GM18508 (cell line): ENCODE measurements at regions not wholly inside any gene's neighbourhood (a gene's known extent, or its start where the extent isn't known, plus 50 kb on each side); places are given as distances from the start of the nearest gene placed in this dataset.
"Not testable (repeated sequence)": the region's sequence is repeated elsewhere in the genome, so short reads cannot be mapped to it uniquely, and the experiment has no call there.

Experiments used
- ATAC-seq: cut with Tn5 transposase; IDR thresholded peaks from one replicate; pipeline ENCODE4 v1.9.1; 2021; ENCODE audit warnings: moderate number of reproducible peaks; ENCODE audit not compliant: insufficient read depth, unreplicated experiment

DNA sequence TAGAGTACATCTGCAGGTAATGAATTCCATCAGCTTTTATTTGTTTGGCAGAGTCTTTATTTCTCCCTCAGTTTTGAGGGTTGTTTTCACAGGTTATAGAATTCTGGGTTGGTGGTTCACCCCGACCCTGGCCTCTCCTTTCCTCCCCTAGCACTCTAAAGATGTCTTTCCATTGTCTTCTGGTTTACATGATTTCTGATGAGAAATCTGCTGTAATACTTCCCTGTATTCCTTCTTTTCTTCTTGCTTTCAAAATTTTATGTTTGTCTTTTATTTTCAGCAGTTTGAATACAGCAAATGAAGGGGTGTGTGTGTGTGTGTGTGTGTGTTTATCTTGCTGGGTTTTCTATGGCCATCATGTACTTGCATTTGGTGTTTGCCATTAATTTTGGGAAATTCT is 312.0 kb upstream of the RPS23 start:
- no peak for ATAC-seq

DNA sequence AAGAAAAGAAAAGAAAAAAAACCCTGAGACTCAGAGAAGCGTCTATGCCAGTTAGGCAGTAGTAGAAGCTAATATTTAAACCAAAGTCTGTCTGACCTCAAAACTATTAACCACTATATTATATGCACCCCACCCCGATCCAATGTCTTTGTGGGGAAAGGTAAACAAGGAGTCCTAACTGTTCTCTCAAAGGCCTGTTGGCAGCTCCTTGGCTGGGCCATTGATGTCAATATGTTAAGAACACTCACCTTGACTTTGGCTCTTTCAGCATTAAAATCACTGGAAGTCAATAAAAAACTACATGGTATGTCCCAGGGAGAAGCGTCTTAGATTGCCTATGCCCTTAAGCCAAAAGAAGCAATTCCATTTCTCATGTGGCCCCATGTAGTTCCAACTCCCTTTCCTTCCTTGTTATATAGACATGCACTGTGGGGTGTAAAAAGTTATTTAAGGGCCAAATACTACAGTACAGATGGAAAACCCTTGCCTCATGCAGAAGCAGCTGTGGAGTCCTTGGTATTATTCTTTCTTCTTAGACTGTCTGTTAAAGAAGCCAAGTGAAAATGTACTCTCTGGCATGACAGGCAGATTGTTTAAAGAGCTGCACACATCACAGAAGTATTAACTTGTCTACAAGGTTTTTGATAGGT is 308.6 kb upstream of the RPS23 start:
- ATAC-seq = no peak

DNA sequence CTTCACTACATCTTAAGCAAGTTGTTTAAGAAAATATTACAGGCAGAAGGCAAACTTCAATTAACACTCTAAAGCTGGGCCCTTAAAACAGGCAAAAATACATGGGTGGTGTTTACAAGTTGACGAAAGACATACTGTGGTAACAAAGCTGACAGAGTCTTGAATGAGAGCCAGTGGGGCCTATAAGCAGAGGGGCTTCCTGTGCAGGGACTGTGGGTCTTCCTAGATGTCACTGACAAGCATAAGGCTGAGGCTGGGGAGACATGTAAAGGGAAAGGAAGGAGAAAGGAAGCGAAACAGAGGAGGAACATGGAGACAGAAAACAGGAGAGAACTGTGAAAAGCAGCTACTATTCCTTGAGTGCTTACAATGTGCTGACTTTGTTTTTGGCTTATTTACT is 308.0 kb upstream of the RPS23 start:
- ATAC-seq = no peak

DNA sequence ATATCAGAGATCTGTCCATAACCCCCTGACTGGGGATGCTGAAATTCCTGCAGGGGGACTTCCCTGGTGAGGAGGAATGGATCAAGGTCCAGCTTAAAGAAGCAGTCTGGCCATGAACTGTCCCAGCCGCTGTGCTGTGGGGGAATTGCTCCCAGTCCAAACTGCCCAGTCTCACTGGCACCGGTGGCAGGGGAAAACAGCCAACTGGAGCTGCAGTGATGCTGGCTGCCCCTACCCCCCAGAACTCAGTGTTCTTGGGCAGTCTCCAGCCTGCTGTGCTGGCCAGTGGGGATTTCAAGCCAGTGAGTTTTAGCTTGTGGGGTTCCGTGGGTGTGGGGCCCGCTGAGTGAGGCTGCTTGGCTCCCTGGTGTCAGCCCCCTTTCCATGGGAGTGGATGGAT is 306.5 kb upstream of the RPS23 start:
- no peak for ATAC-seq

DNA sequence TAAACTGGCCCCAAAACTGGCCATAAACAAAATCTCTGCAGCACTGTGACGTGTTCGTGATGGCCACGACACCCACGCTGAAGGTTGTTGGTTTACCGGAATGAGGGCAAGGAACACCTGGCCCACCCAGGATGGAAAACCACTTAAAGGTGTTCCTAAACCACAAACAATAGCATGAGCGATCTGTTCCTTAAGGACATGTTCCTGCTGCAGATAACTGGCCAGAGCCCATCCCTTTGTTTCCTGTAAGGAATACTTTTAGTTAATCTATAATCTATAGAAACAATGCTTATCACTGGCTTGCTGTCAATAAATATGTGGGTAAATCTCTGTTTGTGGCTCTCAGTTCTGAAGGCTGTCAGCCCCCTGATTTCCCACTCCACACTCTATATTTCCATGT is 305.2 kb upstream of the RPS23 start:
- not testable (repeated sequence) for ATAC-seq

DNA sequence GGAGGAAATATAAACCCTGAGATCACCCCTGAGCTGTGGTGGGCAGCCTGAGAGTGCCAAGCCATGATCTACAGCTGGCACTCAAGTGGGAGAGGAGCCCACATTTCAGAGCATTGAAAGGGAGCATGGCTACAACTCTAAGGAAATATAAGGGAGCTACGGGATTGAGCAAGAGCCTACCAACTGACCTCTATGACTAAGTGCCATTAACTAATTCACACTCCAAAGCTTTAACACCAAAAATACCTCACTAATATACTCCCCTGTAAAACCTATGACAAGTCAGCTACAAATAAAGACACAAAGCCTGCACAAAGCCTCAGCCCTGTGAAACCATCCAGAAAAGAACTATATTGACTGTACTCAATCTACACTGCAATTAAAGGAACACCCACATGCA is 286.8 kb upstream of the RPS23 start:
- no peak for ATAC-seq

DNA sequence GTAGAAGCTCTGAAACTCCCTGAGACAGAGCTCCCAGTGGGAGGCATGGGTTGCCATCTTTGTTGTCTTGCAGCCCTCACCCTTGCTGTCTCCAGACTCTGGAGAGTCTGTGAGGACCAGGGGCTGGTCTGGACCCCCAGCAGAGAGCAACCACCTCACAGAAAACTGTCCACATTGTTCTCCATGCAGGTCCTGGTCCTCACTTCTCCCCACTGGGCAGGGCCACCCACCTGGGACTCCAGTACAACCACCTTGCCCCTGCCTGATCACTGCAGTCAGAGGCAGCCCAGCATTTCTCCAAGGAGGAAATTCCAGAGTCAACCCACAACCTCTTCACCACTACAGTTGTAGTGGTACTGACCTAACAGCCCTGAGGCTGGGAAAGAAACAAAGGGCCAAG is 285.6 kb upstream of the RPS23 start:
- ATAC-seq = no peak

DNA sequence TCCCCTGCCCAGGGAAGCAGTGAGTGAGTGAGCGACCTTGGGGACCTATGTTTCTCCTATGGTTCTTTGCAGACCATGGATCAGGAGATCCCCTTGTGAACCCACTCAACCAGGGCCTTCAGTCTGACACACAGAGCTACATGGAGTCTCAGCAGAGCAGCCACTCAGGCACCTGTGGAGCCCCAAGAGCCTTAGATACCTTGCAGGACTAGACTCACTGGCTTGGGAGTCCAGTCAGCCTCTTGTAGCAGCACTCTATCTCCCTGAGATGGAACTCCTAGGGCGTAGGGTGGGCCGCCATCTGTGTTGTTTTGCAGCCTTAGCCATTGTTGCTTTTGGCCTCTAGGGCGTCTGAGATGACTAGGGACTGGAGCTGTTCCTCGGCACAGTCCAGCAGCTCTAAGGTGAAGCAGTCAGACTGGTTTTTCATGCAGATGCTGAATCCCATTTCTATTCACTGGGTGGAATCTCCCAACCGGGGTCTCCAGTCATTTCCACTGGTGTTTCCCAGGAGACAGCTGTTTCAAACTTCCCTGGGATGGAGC is 284.6 kb upstream of the RPS23 start:
- no peak for ATAC-seq

DNA sequence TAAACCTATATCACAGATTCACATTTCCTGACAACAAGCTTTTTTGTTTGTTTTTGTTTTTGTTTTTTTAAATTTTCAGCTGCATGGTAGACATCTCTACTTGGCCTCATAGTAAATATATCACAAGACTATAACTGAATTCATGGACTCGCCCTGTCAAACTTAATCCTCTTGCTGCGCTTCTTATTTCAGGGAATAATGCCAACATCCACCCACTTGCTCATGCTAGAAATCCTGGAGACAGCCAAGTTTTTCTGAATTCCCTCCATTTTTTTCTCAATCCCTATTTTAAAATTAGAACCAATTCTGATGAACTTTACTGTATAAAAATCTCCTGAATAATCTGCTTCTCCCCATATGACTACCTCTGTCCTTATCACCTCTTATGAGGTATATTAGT is 283.6 kb upstream of the RPS23 start:
- ATAC-seq = no peak

DNA sequence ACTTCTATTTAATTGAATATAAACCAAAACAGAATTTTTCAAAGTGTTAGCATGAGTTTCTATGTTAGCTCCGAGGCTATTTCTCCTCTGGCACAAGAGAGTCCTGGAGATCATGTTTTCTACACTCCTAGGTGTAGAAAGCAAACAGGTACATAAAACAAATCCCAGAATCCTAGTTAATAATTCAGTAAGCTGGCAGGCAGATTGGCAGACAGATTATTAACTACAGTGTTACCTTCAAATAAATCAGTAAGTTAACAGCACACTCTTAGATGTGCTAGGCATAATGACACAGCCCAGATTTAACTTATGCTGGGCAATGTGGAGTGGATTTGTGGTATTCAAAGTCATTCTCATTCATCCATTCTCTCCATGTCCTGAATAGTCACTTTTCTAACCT is 282.8 kb upstream of the RPS23 start:
- no peak for ATAC-seq

DNA sequence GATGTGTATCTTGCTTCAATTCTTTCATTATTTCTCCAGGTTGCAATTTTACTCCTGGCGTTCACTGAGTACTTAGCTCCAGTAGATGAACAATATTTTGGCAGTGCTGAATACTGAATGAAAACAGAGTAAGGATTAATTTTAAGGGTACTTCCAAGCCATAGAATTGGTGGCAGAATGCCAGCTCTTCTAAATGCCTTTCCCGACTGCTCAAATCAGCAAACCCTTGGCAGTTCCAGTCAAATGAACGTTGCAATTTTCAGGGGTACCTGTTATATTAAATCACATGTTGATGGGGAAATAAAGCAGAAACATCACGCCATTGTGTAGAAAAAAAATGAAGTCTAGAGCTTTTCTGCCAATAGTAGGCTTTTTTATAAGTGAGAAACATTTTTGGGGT is 282.4 kb upstream of the RPS23 start:
- ATAC-seq = no peak

DNA sequence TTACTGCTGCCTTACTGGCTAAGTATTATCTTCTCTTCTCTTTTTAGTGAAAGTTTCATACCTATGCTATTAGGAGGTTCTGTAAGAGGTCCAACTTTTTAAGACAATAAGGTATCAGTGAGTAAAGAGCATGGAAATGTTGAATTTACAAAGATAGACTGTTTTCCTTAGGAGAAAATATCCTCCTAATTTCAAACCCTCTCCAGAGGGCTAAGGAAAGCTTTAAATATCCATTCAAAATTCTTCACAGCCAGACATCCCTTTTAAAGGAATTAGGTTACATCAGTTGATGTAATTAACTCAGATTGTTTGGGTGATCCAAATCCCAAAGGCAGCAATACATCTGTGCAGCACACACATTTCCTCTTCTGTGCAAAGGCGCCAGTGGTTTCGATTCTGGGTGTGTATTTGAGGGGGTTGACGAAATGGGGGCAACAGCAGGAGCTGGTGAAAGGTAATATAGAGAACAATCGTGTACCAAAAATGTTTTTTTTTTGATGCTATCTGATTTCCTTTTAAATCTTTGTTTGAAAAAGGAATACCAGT is 273.8 kb upstream of the RPS23 start:
- no peak for ATAC-seq

DNA sequence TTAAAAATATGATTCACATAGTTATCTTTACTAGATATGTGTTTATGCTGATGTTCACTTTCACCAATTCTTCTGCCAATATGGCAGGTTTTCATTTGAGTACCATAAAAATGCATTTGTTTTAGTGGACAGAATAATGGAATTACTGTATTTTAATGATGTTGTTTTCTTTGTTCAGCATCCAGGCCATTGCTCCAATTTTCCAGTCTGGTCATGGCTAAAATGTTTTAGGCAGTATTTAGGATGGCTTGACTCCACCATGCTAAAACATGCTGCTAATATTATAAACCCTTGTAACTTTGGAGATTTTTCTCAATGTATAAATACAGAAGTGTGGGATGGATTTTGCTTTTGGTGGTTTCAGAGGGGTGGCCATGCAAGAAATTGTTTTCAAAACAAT is 273.0 kb upstream of the RPS23 start:
- no peak for ATAC-seq

DNA sequence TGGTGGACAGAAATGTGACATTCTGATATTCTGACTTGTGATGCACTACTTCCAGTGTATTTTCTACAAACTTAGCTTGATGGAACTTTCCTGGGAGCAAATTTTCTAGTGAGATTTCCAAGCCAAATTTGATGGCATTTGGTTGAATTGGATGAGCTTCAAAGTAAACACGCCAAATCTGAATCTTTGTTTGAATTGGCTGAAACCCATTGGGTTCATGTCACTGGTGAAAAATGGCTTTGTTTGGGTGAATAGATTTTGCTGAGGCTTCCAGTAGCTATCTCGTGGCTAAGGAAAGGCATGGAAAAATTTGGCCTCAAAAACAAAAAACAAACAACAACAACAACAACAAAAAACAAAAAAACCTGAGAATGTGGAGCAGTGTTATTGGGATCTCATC is 271.1 kb upstream of the RPS23 start:
- no peak for ATAC-seq

DNA sequence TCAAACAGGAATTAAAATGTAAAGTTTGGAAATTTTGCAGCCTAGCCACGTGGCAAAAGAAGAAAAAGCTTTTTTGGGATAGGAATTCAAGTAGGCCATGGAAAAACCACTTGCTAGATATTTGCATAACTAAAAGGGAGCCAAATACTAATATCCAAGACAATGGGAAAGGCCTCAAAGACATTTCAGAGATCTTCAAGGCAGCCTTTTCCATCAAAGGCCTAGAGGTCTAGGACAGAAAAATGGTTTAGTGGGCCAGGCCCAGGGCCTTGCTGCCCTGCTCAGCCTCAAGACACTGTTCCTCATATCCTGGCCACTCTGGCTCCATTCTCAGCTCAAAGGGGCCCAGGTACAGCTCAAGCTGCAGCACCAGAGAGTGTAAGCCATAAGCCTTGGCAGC is 265.9 kb upstream of the RPS23 start:
- no peak for ATAC-seq

DNA sequence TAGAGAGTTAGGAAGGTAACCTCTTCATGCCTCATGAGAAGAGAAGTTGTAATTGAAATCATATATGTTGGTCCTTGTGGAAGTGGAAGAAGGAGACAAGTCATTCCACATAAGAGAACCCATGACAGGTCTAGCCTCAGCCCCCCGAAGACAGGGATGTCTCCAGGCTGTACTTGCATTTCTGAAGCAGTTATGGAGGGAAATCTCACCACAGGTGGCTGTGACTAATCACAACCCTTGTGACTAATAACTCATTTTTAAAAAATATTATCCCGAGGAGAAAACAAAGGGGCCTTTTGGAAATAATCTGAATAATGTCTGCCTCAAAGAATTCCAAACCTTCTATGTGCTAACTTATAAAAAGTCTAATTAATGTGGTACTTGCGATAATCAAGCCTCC is 262.1 kb upstream of the RPS23 start:
- no peak for ATAC-seq

DNA sequence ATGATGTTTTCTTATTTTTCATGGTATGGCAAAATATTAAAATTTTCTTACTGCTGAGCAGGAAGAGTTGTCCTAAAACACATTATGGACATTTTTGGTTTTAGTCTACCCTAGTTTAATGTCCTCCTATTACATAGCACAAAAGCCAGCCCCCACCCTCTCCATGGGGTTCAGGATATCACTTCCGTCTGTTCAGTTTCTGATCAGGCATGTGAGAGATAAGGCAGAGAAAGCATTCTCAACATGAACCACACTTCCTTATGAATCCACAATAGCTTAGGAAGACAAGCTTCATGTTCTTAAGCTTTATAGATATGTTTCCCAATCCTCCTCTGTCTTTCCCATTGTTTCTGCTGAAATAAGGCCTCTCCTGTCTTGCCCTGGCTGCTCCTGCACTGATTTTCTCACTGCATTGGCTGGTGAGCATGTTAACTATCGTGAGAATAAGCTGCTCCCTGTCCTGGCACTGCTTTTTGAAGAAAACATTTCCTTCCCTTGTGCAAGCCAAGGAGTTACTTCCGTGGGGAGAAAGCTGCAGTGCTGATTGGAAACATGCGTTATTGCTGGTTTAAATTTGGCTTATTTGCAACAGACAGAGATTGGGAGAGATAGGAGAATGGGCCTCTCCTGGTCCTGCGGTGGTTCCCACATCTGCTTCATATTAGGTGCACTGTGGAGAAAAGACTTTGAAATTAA is 260.3 kb upstream of the RPS23 start:
- ATAC-seq = no peak

DNA sequence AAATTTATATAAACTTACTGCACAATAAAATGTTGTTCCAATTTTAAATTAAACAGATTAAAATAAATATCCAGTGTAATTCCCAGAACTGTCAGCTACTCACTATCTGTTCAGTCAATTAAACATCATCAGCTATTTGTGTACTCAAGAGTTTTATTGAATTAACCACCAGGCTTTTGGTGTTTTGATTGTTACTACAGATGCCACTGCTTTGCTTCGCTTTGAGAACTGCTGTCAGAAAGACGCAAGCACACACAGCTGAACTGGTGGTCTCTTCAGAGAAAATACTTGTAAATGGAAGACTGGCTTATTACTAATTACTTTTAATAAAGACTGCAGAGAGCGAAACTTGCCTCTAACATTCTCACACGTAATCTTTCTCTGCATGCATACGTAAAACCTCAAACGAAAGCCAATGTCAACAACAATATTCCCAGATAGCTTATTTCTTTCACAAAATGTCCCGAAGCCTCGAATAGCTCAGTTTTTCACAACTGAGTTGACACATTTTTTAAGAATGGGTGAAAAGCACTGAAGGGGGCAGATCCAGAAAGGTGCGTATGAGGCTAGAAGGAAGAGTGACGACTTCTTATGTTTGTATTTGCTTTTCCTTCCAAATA is 259.6 kb upstream of the RPS23 start:
- ATAC-seq = no peak

DNA sequence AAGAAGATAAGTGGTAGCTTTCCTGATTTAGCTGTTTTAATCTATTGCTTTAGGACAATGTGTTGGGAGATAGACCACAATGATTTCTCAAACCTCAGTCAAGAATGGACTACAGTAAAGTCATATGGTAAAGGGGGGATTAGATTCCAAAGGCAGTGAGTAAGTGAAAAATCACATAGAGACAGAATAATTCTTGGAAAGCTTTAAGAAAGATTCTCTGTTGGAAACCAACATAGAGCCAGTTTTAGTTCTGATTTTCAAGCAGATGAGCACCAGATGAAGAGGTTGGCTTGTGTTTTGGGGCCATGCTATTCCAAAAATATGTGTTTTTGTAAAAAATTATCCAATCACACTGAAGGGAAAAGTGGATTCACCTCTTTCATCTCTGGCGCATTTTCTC is 256.8 kb upstream of the RPS23 start:
- no peak for ATAC-seq

DNA sequence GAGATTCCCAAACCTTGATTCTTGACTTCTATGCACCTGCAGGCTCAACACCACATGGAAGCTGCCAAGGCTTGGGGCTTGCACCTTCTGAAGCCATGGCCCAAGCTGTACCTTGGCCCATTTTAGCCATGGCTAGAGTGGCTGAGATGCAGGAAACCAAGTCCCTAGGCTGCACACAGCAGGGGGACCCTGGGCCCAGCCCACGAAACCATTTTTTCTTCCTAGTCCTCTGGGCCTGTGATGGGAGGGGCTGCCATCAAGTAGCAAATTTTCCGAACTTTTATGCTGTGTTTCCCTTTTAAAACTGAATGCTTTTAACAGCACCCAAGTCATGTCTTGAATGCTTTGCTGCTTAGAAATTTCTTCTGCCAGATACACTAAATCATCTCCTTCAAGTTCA is 253.9 kb upstream of the RPS23 start:
- ATAC-seq = not testable (repeated sequence)

DNA sequence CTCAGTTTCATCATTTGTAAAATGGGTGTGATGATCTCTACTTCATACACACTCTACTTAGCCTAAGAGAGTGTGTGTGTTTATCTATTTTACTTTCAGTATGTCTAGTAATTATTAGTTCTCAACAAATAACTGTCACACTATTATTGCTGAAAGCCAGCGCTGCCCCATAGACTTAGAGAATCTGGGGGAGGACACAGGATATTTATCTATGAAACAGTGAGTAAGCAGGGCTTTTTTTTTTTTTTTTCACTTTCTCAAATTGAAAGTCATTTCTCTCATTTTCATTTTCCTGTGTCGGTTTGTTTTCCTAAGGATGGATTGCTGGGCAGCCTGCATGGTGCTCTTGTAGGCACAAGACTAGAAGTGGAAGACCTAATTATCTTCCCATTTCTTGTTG is 248.4 kb upstream of the RPS23 start:
- no peak for ATAC-seq
